K562 (cell line): ENCODE measurements at regions not wholly inside any gene's neighbourhood (a gene's known extent, or its start where the extent isn't known, plus 50 kb on each side); places are given as distances from the start of the nearest gene placed in this dataset.

Experiments
- ATAC-seq: fragments of 200-7000 bp; cut with Tn5 transposase; 3 replicates; pipeline ENCODE4 v1.9.1; 2020; ENCODE audit warnings: moderate library complexity
- BruUV-seq: library from RNA; stranded (reverse); fragments of 400-500 nt; replicated peaks from 2 replicates; lab custom pipeline; 2021; lab: Mats Ljungman, UMichigan
- CTCF ChIA-PET: fragments of 300-600 bp; formaldehyde crosslinking; extraction: SDS; loops from one replicate; lab custom pipeline; 2021; ENCODE audit warnings: low intra/inter-chr PET ratio; lab: Yijun Ruan, JAX
- POLR2A ChIA-PET: fragments of 300-600, 350-650 bp; sonication (Branson Sonifier 250); formaldehyde crosslinking; extraction: SDS; loops from one replicate; lab custom pipeline; 2021; ENCODE audit warnings: antibody characterized with exemption, inconsistent platforms; lab: Yijun Ruan, JAX
- DNase-seq, 4 experiments: peaks; one replicate each; pipeline versions ENCODE4 v3.0.0 to v3.0.0-alpha.2; 2011 to 2018; ENCODE audit warnings: low spot score in 3 of 4, mixed read lengths in 3 of 4; ENCODE audit errors: extremely low read depth in 1 of 4
- FAIRE-seq: peaks from 2 replicates; lab custom pipeline; 2011; peaks lifted over from hg19 to GRCh38; lab: Jason Lieb, UNC
- H2AFZ ChIP-seq: 2 replicates; pipeline ENCODE4 v1.6.0; 2011; ENCODE audit warnings: low read depth, low read length, control low read depth, inconsistent platforms
- H3K27ac ChIP-seq: fragments of 200-600 bp; 3 replicates; pipeline ENCODE4 v1.8.0; 2011; ENCODE audit warnings: low read depth, mild to moderate bottlenecking, control low read depth, inconsistent platforms, low read length, moderate library complexity, mixed read lengths; ENCODE audit errors: extremely low read depth
- H3K27me3 ChIP-seq, 2 experiments: fragments of 300-600 bp in 1 of 2; 2 replicates in 1 of 2; 3 replicates in 1 of 2; pipeline versions ENCODE4 v1.6.0 to v1.8.0; 2011; ENCODE audit warnings: inconsistent platforms in 2 of 2, low read length in 2 of 2, mild to moderate bottlenecking in 1 of 2, mixed read lengths in 1 of 2, moderate library complexity in 1 of 2; ENCODE audit not compliant: control insufficient read depth in 2 of 2, insufficient read depth in 2 of 2
- H3K36me3 ChIP-seq: fragments of 300-600 bp; 3 replicates; pipeline ENCODE4 v1.8.0; 2011; ENCODE audit warnings: mild to moderate bottlenecking, low read length, inconsistent platforms; ENCODE audit not compliant: control insufficient read depth, insufficient read depth
- H3K4me1 ChIP-seq, 2 experiments: fragments of 200-600 bp in 1 of 2; replicated peaks in 1 of 2; 2 replicates in 1 of 2; 3 replicates in 1 of 2; pipeline versions ENCODE4 v1.5.1 to v1.8.0; 2011; ENCODE audit warnings: inconsistent platforms in 2 of 2, low read length in 2 of 2, mild to moderate bottlenecking in 1 of 2, mixed read lengths in 1 of 2, moderate library complexity in 1 of 2; ENCODE audit not compliant: control insufficient read depth in 2 of 2, insufficient read depth in 2 of 2
- H3K4me2 ChIP-seq: 2 replicates; pipeline ENCODE4 v1.6.1; 2011; ENCODE audit warnings: low read length, control low read depth, inconsistent platforms, mixed read lengths; ENCODE audit not compliant: insufficient read depth
- H3K4me3 ChIP-seq: fragments of 200-600 bp; sonication (generic), shearing (Covaris generic); 2 replicates; pipeline ENCODE4 v1.5.1; 2016; ENCODE audit warnings: control low read depth, inconsistent platforms
- H3K79me2 ChIP-seq: fragments of 200-600 bp; 3 replicates; pipeline ENCODE4 v1.8.0; 2011; ENCODE audit warnings: low read length, inconsistent platforms; ENCODE audit not compliant: control insufficient read depth, insufficient read depth
- H3K9ac ChIP-seq, 2 experiments: 2 replicates each; pipeline versions ENCODE4 v1.6.0 to v1.6.1; 2011; ENCODE audit warnings: low read depth in 2 of 2, low read length in 2 of 2, control low read depth in 1 of 2, inconsistent platforms in 1 of 2, mild to moderate bottlenecking in 1 of 2, mixed read lengths in 1 of 2; ENCODE audit not compliant: insufficient read depth in 1 of 2
- H3K9me1 ChIP-seq: one replicate; pipeline ENCODE4 v1.6.0; 2011; ENCODE audit warnings: inconsistent platforms, mild to moderate bottlenecking, low read length, moderate library complexity; ENCODE audit not compliant: control insufficient read depth, insufficient read depth
- H3K9me3 ChIP-seq: replicated peaks from 2 replicates; pipeline ENCODE4 v1.5.1; 2011; ENCODE audit warnings: low read depth, low read length, inconsistent platforms; ENCODE audit not compliant: control insufficient read depth, insufficient read depth
- H4K20me1 ChIP-seq: replicated peaks from 2 replicates; pipeline ENCODE4 v1.6.1; 2011; ENCODE audit warnings: low read length, inconsistent platforms, mixed read lengths; ENCODE audit not compliant: control insufficient read depth, insufficient read depth
- ETV1 ChIP-seq: fragments of 450-650 bp; conservative IDR thresholded peaks from 2 replicates; pipeline ENCODE4 v1.6.1; 2016; ENCODE audit warnings: missing genetic modification characterization, control low read depth, low read depth, missing compliant biosample characterization
- ETV5 ChIP-seq: sonication (generic); formaldehyde crosslinking; IDR thresholded peaks from 2 replicates; pipeline ENCODE4 v1.4.0; 2020; ENCODE audit warnings: low read depth, mild to moderate bottlenecking, missing genetic modification reagents
- FOXP4 ChIP-seq: sonication (generic); formaldehyde crosslinking; IDR thresholded peaks from 2 replicates; pipeline ENCODE4 v1.8.0; 2022; ENCODE audit warnings: mild to moderate bottlenecking, missing genetic modification reagents, borderline replicate concordance
- HBP1 ChIP-seq: fragments of 450-650 bp; formaldehyde crosslinking; IDR thresholded peaks from 2 replicates; pipeline ENCODE4 v1.4.0; 2022; ENCODE audit warnings: missing genetic modification characterization
- TARDBP ChIP-seq: fragments of 450-650 bp; IDR thresholded peaks from 2 replicates; pipeline ENCODE4 v1.6.1; 2016
- VEZF1 ChIP-seq: fragments of 200-800 bp; sonication (Bioruptor generic); IDR thresholded peaks from 2 replicates; pipeline ENCODE4 v1.6.1; 2017; ENCODE audit warnings: missing genetic modification characterization, missing compliant biosample characterization
- WHSC1 ChIP-seq: IDR thresholded peaks from one replicate; pipeline ENCODE4 v1.6.1; 2012; ENCODE audit warnings: low read length, control low read depth, inconsistent platforms
- ZBTB11 ChIP-seq, 3 experiments: fragments of 200-800 bp in 1 of 3; fragments of 250-450 bp in 1 of 3; fragments of 450-650 bp in 1 of 3; sonication (Bioruptor Pico) in 1 of 3; sonication (Bioruptor generic) in 1 of 3; formaldehyde crosslinking in 1 of 3; IDR thresholded peaks; 2 replicates each; pipeline versions ENCODE4 v1.6.1 to v1.8.0; 2016 to 2022; ENCODE audit warnings: mild to moderate bottlenecking in 2 of 3, missing genetic modification characterization in 2 of 3, missing compliant biosample characterization in 1 of 3, moderate library complexity in 1 of 3
- ZNF212 ChIP-seq: fragments of 450-650 bp; formaldehyde crosslinking; IDR thresholded peaks from 2 replicates; pipeline ENCODE4 v1.4.0; 2020; ENCODE audit warnings: mild to moderate bottlenecking
- ZNF274 ChIP-seq: IDR thresholded peaks from 2 replicates; pipeline ENCODE4 v1.6.1; 2011; ENCODE audit warnings: low read depth, mild to moderate bottlenecking, low read length, moderate library complexity, borderline replicate concordance
- WGBS: fragments of 100-300 bp; shearing (Covaris generic); methylation state at CpG from one replicate; pipeline ENCODE4 v1.1.6; 2016; ENCODE audit warnings: low coverage, mixed read lengths; ENCODE audit not compliant: insufficient coverage; ENCODE audit errors: missing lambda C conversion rate; 5-methylcytosine and 5-hydroxymethylcytosine counted together
- in situ Hi-C: fragments of 300-500 bp; cut with MboI; formaldehyde crosslinking; loops from 4 replicates; pipeline ENCODE4 v1.15.0; 2018; ENCODE audit warnings: inconsistent platforms, mixed read lengths
- intact Hi-C: fragments of 100-400 bp; cut with micrococcal nuclease; formaldehyde crosslinking; loops from 2 replicates; pipeline ENCODE4 v1.14.2; 2022

GRCh38 chr9:71183251-71183650 lies 61.8 kb upstream of the TRPM3 start:
- CTCF ChIA-PET, result no interaction called here
- DNase-seq, result no peak
- no peak for ATAC-seq
- Histone ChIP-seq H3K4me2 (no peak overlapping the region), H2AFZ (no peak overlapping the region), H3K27ac (no peak overlapping the region), H3K9me1 (no peaks in the 10 kb centered on the region), H3K4me3 (no peak overlapping the region), H3K4me1 (no peaks in the 10 kb centered on the region), H4K20me1 (no peaks in the 10 kb centered on the region), H3K27me3 (no peaks in the 10 kb centered on the region), H3K9ac (no peak overlapping the region), H3K79me2 (no peaks in the 10 kb centered on the region), H3K36me3 (no peaks in the 10 kb centered on the region), H3K9me3 (no peaks in the 10 kb centered on the region)
- FAIRE-seq, result no peak
- TF ChIP-seq TARDBP, result no peak
- TF ChIP-seq WHSC1, result no peak
- no peak for TF ChIP-seq HBP1 (CRISPR knock-in tag)
- TF ChIP-seq ETV5 (CRISPR knock-in tag), result no peak
- TF ChIP-seq VEZF1 (CRISPR knock-in tag), result no peak
- TF ChIP-seq ZNF274, result no peak
- no peak for TF ChIP-seq ZBTB11 (CRISPR knock-in tag; IDR thresholded peaks at IDR 0.05)
- TF ChIP-seq ZNF212 (CRISPR knock-in tag), result no peak
- no peak for TF ChIP-seq ETV1 (tag)
- no peak for TF ChIP-seq FOXP4
- WGBS, result 0% methylated on average over 3 of the region's 3 CpGs
- in situ Hi-C loops (no loop called here), intact Hi-C loops (no loop called here)
- POLR2A ChIA-PET, result no interaction called here
- BruUV-seq, result no TSS peak
